Eye (tissue), 1 donor: ENCODE measurements at regions not wholly inside any gene's neighbourhood (a gene's known extent, or its start where the extent isn't known, plus 50 kb on each side); places are given as distances from the start of the nearest gene placed in this dataset.

Experiments used
- DNase-seq: peaks from one replicate; pipeline ENCODE4 v3.0.0-alpha.2; 2015

DNA sequence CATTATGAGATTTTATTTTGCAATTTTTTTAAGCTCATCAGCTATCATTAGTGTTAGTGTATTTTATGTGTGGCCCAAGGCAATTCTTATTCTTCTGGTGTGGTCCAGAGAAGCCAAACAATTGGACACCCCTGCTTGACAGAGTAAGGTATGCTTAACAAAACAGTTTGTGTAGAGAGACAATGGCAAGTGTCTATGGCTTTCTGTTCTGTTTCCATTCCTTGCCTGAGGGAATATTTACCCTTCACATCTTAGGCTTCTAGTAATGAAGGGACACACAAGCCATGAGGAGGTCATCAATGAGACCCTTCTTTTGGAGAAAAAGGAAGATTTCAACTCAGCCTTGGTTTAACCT lies 1278.4 kb upstream of the TENM4 start:
- no peak for DNase-seq

DNA sequence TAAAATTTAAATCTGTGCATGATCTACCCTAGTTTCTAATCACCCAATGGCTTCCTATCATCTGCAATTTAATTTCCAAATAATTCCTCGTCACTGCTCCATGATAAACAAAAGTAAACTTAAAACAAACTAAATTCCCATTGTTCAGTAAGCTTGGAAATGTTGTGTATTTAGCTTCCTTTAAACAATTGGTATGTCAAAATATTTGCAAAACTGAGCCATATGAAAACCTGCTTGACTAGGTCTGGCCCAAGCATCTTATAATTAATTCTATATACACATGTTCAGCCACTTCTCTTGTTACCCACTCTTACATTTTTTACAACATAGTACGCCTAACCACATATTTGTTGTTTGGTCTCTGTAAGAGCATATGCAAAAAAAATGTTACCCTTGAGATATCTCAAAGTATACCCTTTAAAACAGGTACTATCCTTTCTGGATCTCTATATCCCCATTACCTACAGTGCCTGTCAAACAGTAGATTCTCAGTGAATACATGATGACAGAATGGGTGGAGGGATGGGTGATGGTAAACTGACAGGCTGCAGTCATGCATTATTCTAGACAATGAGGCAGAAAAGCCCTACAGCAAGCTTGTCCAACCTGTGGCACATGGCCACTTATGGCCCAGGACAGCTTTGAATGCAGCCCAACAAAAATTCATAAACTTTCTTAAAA lies 1277.9 kb upstream of the TENM4 start:
- no peak for DNase-seq

DNA sequence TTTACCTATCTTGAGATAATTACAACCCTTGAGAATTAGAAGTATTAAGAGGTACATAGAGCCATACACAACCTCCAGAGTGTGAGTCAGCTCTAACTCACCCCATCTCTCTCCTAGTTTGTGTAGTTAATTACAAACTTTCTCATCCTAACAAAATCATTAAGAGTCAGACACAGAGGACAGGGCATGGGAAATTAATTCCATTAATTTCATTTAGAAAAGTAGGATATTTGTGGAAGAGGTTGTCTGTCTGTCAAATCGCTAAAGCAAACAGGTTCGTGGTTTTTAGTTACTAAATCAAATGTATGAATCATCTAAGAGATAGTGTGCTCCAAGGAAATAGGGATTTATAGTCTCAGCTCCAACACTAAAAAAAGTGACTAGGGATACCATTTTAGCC lies 1261.4 kb upstream of the TENM4 start:
- DNase-seq, result no peak

DNA sequence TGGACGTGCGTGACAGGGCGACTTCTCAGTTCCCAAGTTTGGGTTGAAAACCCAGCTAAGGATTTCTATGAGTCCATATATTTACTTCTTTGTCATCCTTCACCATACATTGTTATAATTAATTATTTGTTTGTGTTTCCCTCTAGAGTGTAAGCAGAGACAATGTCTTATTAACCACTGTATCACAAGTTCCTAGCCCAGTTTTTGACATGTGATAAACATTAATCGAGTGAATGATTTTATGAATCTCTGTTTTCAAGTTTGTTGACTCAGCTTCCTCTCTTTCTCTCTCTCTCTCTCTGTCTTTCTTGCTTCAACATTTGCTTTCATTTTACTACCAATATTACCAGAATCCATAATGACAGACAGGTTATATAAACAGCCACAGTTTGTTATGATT lies 1259.6 kb upstream of the TENM4 start:
- no peak for DNase-seq

DNA sequence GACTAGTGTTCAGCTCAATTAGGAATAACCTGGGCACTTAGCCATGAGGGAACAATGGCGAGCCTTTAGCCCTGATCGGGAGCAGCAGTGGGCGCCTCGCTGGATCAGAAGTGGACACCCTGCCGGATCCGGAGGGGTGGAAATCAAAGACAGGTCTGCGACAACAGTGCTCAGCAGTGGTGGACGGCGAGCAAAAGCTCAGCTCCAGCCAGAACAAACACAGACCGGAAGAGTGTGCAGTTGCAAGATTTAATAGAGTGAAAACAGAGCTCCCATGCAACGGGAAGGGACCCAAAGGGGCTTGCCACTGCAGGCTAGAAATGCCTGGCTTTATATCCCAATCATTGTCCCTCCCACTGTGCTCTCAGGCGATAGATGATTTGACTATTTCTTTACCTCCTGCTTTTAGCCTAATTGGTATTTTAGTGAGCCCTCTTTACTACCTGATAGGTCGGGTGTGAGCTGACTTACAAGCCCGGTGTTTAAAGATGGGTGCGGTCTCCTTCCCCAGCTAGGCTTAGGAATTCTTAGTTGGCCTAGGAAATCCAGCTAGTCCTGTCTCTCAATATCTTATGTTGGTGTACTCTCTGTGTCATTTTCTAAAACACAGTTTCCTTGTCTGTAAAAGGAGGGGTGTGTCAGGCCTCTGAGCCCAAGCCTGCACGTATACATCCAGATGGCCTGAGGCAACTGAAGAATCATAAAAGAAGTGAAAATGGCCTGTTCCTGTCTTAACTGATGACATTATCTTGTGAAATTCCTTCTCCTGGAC lies 1258.8 kb upstream of the TENM4 start:
- peak; percentile 3 for DNase-seq

DNA sequence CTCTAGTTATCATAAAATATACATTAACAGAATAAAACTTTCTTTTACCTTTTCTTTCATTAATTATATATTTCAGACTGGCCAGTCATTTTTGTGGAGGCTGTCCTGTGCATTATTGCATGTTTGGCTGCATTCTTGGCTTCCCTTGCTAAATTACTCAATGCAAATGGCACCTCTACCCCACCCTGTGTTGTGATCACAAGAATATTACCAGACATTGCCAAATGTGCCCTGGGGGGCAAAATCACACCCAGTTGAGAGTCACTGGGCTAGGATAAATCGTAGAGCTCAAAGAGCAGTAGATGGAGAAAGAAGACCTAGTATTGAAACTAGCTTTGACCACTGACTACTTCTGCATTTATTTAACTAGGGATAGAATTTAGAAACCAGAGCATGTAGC lies 1257.8 kb upstream of the TENM4 start:
- no peak for DNase-seq

DNA sequence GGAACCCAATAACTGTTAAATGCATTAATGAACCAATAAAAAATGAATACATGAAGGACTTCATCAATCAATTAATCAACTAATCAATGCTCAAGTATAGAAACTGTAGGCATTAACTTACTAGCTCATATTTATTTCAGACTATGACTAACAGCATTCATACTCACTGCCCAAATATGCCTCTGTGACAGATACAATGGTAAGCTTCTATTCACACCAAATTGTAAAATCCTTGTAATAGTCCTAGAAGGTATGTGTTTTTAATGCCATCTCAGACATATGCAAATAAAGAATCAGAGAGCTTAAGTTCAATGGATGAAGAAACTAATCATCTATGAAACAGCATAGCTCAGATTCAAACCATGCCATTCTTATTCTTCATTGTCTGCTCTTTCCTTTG lies 1253.6 kb upstream of the TENM4 start:
- no peak for DNase-seq

DNA sequence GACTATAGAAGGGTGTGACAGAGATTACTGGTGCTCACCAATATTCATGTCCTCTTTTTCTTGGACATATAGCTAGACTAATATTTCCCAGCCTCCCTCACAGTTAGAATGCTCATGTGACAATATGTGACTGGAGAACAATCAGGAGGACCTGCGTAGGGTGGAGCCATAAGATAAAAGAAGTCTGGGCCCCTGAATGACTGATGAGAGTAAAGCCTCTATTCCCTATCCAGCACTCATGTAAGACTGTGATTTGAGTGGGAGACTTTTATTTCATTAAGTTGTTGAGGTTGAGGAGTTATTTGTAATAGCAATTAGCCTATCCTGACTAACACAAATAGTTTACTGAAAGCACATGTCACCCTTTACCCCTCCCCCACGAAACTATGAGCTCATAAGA lies 1247.1 kb upstream of the TENM4 start:
- no peak for DNase-seq

DNA sequence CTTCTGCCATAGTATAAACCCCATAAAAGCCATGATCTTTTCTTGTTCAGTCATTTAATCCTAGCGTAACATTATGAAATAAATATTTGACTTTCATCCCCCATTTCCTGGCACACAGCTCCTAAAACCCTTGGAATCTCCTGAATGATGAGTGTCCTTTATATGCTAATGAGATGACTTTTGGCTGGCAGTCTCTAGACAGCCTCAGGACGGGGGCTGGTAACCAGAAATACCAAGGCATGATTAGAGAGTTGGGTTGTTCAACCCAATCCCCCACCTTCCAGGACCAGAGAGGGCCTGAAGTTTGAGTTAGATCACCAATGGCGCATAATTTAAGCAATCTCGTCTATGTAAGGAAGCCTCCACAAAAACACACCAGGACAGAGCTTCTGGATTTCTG lies 1246.1 kb upstream of the TENM4 start:
- DNase-seq, result no peak

DNA sequence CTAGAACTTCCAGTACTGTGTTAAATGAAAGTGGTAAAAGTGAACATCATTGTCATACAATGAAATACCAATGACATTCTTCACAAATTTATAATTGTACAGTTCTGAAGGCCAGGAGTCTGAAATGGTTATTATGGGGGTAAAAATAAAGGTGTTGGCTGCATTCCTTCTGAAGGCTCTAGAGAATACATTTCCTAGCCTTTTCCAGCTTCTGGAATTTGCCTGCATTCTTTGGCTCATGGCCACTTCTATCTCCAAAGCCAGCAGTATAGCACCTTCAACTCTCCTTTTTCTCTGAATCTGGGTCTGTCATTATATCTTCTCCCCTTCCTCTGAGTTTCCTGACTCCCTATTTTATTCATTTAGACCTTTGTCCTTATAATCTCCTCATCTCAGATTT lies 1232.7 kb upstream of the TENM4 start:
- DNase-seq, result no peak

DNA sequence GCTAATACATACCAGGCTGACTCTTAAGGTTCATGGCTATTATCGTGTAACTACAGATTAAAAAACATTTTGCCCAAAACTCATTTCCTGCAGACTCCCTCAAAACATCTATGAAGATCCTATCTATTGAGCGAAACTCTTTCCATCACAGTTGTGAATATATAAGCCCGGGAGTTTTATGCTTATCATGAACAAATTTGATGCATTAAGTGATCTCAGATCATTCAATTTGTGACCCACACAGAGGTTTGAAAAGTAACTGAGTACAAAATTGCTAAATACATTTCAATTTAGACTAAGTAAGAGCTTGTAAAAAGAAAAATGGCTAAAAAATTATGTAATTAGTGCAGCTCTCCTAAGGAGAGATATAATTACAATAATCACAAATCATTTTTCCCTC lies 1228.8 kb upstream of the TENM4 start:
- DNase-seq, result no peak

DNA sequence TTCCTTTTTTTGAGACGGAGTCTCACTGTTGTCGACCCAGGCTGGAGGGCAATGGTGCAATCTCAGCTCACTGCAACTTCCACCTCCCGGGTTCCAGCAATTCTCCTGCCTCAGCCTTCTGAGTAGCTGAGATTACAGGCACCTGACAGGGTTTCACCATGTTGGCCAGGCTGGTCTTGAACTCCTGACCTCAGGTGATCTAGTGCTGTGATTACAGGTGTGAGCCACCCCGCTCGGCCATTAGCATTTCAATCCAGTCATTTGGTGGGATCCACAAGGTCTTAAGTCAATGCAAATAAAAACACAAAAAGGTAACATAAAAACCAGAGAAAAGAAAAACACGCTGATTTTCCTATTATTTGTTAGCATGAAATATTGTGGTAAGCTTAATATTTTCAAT lies 1227.2 kb upstream of the TENM4 start:
- DNase-seq, result no peak

DNA sequence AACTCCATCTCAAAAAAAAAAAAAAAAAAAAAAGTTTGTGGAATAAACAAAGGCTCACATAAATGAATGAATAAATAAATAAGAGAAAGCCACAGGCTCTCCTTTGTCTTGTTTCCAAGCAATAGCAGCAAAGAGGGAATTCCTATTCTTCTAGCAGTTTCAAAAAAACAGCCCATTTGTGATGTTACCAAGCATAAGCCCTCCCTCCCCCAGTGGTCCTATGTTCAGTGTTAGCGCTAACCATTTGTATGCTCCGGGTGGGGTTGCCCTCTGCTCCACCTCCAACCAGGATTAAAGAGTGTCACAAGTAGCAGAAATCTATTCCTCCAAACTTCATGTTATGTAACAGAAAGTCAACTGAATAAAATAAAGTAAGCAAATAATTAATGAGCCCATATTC lies 1215.0 kb upstream of the TENM4 start:
- DNase-seq, result no peak

DNA sequence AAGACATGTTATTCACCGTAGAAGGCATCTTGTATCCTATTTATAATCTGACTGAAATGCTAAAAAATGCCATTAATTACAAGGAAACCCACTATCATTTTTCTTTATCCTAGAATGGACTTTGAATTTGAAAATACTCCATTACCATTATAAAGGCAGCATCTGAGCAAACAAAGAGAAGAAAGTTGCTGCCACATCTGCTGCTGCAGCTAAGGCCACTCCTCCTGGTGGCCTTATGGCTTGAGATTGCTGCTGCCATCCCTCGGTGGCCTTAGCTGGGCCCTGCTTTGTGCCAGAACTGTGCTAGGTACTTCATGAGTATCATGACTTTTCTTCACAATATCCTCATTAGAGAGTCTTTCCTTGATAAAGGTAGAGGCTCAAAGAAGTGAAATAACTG lies 1210.1 kb upstream of the TENM4 start:
- DNase-seq, result no peak

DNA sequence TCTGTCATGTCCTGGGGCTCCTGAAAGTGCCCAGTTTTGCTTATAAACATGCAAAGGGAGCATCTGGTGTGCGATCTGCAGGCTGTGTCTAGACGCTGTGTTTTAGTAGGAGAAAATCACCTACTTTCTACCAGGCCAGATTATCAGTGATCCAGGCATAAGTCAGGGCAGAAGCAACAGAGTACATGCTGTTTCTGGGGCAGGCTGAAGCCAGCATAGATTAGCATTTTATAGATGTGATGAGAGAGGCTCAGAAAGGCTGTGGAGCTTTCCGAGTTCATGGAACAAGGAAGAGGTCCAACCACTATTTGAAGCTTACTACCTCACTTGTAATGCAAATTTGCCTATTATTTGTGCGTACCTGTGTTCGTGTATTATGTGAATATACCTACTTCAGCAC lies 1208.4 kb upstream of the TENM4 start:
- DNase-seq, result no peak

DNA sequence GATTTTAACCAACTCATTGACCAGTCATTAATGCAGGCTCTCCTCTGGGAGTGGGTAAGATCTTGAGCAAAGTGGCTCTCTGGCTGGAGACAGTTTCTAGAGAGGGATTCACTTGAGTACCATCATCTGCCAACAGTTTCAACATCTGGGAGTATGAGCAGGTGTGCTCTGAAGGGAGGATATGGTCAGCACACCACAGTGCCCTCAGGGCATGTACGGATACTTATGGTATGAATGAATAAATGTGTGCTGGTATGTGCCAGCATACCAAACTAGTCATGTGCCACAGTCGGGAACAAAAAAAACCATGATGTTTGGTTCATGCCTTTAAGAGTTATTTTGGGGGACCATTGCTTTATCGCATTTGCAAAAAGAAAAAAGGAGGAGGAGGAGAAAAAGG lies 1197.5 kb upstream of the TENM4 start:
- no peak for DNase-seq

DNA sequence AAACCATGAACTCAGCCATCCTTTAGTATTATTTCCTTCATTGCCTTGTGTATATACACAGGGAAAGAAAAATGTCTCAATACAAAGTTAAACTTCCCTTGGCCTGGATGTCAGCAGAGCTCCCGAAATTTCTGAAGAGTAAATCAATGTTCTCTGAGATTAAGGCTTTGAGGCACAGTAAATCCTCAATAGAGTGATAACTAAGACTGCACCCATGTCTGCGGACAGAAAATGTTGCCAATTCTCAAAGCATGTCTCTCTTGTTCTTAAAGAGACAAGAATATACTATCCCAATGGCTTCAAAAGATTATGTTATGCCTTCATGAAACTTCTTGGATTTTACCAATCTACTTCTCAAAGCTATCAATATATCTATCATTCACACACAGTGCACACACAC lies 1196.7 kb upstream of the TENM4 start:
- DNase-seq, result no peak

DNA sequence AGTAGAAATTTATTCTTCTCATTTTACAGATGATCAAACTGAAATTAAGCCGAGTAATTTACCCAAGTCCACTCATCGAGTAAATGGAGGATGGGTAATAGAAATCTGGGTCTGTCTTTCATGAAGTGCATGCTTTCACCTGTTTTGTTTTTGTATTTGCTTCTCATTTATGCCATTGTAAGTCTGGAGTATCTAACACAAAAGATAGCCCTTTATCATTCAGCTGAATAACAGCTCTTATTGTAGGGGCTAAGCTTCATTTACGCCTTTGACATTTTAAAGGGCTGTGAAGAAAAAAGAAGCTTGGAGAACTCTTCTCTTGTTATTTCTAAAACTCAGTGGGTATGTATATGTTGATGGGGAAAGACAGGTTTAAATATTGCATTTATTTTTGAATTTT lies 1196.2 kb upstream of the TENM4 start:
- DNase-seq, result no peak

DNA sequence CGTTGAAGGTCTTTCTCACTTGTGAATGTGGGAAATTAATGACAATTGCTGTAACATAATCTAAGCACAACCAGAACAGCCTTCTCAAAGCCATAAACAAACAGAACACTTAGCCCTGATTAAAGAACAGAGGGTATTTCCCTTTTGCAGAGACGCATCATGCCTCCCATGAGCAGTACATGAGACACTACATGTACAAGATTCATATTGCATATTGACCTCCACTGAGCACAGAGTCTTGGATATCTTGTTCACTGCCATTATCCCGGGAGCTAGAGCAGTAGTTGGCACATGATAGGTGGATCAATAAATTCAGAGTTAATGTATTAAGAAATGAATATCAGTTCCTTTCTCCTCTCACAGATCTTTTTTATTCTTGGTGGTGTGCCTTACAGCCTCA lies 1194.3 kb upstream of the TENM4 start:
- no peak for DNase-seq

DNA sequence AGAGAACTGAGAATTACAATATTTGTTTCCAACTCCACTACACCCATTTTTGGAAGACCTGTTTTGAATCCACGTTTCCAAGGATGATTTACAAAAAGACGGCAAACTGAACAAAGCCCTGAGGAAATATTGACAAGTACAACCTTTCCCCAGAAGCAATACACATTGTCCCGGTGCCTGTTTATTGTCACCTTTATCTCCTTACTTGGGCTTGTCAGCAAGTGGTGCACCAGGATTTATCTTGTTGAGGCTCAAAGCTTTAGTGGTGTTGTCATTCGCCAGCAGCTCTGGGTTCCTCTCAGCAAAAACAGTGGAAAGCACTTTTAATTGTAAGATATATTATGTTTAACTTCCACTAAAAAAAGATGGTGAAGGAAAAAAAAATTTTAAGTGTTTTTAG lies 1191.9 kb upstream of the TENM4 start:
- no peak for DNase-seq

DNA sequence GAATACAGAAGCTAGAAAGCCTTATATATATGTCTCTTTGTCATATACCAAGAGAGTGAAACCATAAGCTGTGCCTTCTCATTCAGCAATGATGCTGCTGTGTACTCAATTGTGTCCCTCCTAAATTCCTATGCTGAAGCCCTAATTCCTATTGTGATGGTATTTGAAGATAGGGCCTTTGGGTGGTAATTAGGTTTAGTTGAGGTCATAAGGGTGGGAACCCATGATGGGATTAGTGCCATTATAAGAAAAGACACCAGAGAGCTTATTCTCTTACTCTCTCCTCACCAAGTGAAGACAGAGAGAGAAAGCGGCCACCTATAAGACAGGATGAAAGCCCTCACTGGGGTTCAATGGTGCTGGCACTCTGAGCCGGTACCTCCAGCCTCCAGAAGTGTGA lies 1191.3 kb upstream of the TENM4 start:
- DNase-seq, result no peak

DNA sequence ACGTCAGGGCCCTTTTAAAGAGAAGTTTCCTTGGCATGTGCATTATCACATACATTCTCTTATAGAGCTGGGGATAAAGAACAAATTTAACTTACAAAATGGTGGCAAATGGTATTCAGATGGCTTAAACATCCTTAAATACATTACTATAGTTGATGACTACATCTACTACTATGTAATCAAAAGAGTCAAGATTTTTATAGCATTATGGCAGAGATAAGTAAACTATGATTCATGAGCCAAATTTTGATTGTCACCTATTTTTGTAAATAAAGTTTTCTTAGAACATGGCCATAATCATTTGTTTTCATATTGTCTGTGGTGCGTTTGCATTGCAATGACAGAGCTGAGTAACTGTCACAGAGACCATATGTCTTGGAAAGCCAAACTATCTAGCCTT lies 1188.6 kb upstream of the TENM4 start:
- DNase-seq, result no peak

DNA sequence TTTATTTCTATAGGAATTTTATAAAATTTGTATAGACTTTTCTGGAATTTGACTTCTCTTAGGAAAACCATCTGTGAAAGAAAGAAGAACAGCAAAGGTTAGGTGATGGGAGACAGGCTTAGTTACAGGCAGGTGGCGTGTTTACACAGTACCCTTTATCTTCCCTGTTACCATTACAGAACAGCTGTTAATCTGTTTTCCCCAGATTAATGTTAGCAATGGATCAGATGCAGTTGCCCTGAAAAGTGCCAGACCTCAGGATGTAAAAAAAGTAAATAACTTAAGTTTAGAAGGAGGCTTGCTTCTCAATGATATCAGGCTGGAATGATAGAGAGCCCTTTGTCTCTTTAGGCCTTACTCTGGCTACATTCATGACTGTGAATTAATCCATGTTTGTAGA lies 1186.5 kb upstream of the TENM4 start:
- no peak for DNase-seq

DNA sequence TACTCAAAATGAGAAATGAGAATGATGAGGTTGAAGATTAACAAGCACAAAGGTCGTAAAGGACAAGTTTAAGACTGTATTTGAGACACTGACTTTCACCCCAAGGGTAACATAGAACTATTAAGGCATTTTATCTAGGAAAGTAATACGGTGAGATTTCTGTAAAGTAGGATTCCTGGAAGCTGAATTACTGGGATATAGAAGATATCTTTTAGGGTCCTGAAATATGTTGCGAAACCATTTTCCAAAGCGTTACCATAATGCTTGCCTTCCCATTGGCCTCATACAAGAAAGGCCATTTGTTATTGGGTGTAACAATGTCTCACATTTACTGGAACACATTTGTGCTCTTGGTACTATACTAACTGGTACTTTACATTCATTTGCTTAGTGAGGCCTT lies 1185.9 kb upstream of the TENM4 start:
- DNase-seq, result no peak

DNA sequence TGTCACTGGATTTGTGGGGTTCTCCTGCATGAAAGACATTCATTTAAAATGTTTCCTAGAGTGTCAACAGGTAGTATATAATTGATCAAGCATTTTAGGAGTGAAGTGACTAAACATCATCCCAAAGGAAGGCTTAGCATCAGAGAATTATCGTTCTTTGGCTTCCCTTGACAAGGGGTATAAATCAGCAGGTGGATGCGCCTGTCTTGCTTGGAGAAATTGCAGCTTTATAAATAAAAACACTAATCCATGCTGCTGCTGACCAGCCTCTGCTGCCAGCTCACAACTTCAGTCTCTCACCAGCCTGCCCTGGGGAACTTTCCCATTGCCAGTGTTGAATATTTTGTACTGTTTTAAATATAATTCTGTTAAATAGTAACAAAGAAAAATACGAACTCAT lies 1184.7 kb upstream of the TENM4 start:
- no peak for DNase-seq
